AG10803 (cell line): ENCODE measurements at regions not wholly inside any gene's neighbourhood (a gene's known extent, or its start where the extent isn't known, plus 50 kb on each side); places are given as distances from the start of the nearest gene placed in this dataset.

Source experiments
- DNase-seq: peaks from one replicate; pipeline ENCODE4 v3.0.0; 2010; ENCODE audit warnings: low read depth
- H3K4me3 ChIP-seq: 2 replicates; pipeline ENCODE4 v1.5.1; 2011; ENCODE audit warnings: mild to moderate bottlenecking, low read length, control low read depth
- TF ChIP-seq, protein P1 (sequence below): conservative IDR thresholded peaks from 2 replicates; pipeline ENCODE4 v1.5.1; 2011; ENCODE audit warnings: mild to moderate bottlenecking, low read length, control low read depth, inconsistent platforms

DNA sequence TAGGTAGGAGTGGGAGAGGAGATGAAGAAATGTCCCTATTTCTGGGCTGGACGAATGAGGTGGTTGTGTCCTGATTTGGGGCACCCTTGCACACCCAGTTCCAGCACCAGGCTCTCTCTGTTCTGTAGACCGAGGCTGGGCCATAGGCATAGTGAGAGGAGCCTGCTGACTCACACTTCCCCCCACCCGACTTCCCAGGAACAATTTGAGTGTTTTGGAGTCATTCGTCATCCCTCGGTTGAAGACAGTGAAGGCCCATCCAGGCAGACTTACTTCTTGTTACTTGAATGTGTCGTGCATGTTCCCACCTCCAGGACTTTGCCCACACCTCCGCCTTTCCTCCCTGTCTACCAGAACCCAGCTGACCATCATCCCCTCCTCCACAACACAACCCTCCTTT lies 179.1 kb downstream of the HAUS1 start:
- TF ChIP-seq, protein P1, sequence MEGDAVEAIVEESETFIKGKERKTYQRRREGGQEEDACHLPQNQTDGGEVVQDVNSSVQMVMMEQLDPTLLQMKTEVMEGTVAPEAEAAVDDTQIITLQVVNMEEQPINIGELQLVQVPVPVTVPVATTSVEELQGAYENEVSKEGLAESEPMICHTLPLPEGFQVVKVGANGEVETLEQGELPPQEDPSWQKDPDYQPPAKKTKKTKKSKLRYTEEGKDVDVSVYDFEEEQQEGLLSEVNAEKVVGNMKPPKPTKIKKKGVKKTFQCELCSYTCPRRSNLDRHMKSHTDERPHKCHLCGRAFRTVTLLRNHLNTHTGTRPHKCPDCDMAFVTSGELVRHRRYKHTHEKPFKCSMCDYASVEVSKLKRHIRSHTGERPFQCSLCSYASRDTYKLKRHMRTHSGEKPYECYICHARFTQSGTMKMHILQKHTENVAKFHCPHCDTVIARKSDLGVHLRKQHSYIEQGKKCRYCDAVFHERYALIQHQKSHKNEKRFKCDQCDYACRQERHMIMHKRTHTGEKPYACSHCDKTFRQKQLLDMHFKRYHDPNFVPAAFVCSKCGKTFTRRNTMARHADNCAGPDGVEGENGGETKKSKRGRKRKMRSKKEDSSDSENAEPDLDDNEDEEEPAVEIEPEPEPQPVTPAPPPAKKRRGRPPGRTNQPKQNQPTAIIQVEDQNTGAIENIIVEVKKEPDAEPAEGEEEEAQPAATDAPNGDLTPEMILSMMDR, result no peak
- H3K4me3 ChIP-seq, result no peak overlapping the region
- peak; percentile 11 for DNase-seq

DNA sequence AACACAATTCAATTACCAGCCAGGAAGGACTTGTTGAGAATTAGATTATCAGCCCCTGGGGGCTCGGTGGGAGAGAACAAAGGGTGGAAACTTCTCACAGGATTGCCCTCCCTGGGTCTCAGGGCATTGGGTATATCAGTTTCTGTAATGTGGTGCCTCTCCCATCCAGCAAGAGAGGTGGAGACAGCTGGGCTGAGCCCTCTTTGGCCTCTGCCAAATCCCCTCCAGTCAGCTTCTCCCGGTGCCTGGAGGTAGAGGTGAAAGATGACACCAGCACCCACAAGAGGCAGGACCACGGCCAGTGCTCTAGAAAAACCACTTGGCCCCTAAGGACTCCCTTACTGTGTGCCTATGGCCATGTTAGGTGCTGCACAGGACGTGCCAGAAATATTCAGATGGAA lies 179.7 kb downstream of the HAUS1 start:
- no peak for DNase-seq
- TF ChIP-seq, protein P1, result no peak
- no peak overlapping the region for H3K4me3 ChIP-seq

DNA sequence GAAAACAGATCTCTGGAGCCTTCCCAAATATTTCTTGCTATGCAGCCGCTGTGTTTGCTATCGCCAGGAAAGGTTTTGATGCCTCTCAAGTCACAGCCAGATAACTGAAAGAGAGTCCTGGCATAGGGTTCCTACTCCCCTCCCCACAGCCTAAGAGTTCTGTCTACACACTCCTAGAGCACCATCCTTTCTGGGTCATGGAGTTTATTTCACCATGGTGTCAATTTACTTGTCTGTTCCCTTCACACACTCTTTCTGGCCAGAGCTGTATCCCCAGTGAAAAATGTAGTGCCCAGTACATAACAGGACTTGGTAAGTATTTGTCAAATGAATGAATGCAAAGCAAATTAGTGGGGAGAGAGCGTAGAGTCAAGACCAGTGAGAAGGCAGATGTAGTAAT lies 185.3 kb downstream of the HAUS1 start:
- TF ChIP-seq, protein P1, result no peak
- H3K4me3 ChIP-seq, result no peak overlapping the region
- no peak for DNase-seq

DNA sequence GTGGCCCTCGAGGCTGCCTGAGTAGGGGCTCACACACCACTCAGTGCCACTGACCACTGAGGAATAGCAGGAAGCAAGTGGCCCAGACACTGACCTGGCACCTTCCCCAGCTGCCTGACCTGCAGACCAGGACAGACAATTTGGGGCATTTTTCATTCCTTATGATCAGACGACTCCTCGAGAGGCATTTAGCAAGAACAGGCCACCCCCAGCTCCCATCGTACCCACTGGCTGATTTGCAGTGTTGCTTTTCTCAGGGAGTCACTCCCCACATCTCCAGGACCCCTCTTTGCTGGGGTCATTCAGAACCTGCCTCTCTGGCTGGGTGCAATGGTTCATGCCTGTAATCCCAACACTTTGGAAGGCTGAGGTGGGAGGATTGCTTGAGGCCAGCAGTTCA lies 185.7 kb downstream of the HAUS1 start:
- H3K4me3 ChIP-seq, result no peak overlapping the region
- no peak for DNase-seq
- TF ChIP-seq, protein P1, result no peak

DNA sequence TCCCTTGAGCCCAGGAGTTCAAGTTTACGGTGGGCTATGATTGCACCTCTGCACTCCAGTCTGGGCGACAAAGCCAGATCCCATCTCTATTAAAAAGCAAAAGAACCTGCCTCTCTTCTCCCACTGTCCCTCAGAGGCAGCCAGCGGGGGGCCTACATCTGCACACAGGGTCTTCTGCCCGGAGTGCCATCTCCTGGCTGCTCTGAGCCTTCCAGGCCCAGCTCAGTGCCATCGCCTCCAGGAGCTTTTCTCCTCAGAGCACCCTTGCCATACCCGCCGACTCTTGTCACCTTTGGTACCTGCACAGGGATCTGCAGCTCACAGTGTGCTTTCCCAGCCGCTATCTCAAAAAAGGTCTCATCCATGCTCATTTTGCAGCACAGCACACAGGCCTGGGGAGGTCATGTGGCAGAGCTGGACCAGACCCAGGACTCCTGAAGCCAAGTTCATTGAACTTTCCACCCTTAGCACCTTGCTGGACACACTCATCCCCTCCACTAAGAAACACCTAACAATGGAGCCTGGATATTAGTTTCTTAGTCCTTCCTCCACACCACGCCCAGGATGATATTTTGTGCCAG lies 186.3 kb downstream of the HAUS1 start:
- no peak for DNase-seq
- H3K4me3 ChIP-seq, result no peak overlapping the region
- TF ChIP-seq, protein P1, result no peak

DNA sequence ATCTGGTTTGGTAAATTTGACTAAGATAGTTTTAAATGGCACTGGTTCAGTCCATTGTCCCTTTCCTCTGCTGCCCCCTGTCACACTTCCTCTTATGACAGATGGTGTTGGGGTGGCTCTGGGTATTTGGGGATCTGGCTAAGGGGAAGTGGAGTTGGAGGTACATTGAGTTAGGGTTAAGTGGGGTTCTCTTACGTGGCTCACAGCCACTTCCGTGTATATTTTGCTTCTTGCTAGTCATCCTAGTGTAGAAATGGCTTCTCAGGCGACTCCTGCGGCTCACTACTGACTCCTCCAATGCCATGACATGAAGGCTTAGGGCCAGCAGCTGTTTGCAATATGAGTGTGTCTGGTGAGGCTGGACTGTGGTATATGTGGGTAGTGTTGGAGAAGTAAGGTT lies 187.0 kb downstream of the HAUS1 start:
- DNase-seq, result peak; percentile 9
- TF ChIP-seq, protein P1, result no peak
- H3K4me3 ChIP-seq, result no peak overlapping the region

DNA sequence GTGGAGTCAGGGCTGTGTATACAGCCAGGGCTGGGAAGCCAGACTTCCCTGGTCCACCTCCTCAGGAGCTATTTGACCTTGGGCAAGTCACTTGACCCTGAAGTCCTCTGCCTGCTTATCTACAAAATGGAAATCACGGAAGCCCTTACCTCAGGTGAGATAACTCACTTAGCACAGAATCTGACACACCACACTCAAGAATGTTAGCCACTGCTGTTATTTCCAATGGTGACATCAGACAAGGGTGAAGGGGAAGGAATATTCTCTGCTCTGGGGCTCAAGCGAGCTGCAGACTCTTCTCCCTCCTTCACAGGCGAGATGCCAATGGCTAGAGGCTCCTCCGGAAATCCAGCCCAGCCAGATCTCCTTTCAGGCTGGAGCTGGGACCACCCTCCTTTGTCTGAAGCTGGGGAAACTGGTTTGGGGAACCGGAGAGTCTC lies 189.6 kb downstream of the HAUS1 start:
- TF ChIP-seq, protein P1, result no peak
- DNase-seq, result peak; percentile 23
- no peak overlapping the region for H3K4me3 ChIP-seq
